ENCODE measurements at regions not wholly inside any gene's neighbourhood (a gene's known extent, or its start where the extent isn't known, plus 50 kb on each side); places are given as distances from the start of the nearest gene placed in this dataset.

GRCh38 chr6:147806697-147807096, 298.2 kb downstream of the SAMD5 start:
- TF ChIP-seq CTCF (IDR thresholded peaks at IDR 0.05) (no peak), EP300 (IDR thresholded peaks at IDR 0.05) (no peak), POLR2A (IDR thresholded peaks at IDR 0.05) (no peak)

Data from tibial nerve (tissue), 4 donors.